ENCODE measurements at regions not wholly inside any gene's neighbourhood (a gene's known extent, or its start where the extent isn't known, plus 50 kb on each side); places are given as distances from the start of the nearest gene placed in this dataset.

DNA sequence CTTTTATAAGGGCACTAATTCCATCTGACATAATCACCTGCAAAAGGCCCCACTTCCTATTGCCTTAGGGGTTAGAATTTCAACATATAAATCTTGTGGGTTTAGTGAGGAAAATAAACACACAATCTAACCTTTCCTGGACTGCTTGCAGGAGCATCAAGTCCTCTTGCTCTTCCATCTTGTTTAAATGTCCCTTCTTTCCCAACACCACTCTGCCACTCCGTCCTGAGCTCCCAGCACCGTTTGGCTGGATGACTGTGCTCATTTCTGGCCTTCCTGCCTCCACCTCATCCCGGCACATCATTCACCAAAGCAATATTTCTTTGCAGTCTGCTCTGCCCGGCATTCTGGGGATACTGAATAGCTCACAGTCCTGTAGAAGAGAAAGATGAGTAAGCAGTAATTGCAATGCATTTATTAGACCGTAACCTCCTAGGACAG is 247.8 kb downstream of the BCL2 start:
- H3K27ac ChIP-seq, result no peak overlapping the region
- ATAC-seq (peak in 1 of 4 donors; percentile 22), DNase-seq (no peak)

GRCh38 chr18:63070767-63071502 is 248.6 kb downstream of the BCL2 start:
- Histone ChIP-seq H3K9me3 (no peaks in the 10 kb centered on the region), H3K4me1 (no peaks in the 10 kb centered on the region), H3K36me3 (no peaks in the 10 kb centered on the region), H3K27ac (no peak overlapping the region), H3K4me3 (no peak overlapping the region), H3K27me3 (no peaks in the 10 kb centered on the region)
- intact Hi-C loops (cut with DNase I), result no loop called here
- DNase-seq, result no peak
- TF ChIP-seq POLR2A (IDR thresholded peaks at IDR 0.05) (no peak), CTCF (IDR thresholded peaks at IDR 0.05) (no peak)
- peak in 2 of 4 donors; percentile 19 to 55 for ATAC-seq
- 76% methylated on average over 8 of the region's 8 CpGs for WGBS (ENCODE audit: insufficient coverage, low coverage, low lambda C conversion rate, missing lambda C conversion rate)

More for the DNA sequence above, 247.8 kb downstream of the BCL2 start:
- no peak for TF ChIP-seq CTCF (IDR thresholded peaks at IDR 0.05)
- TF ChIP-seq POLR2A (IDR thresholded peaks at IDR 0.05), result no peak
- Histone ChIP-seq H3K9me3 (no peaks in the 10 kb centered on the region), H3K4me3 (no peak overlapping the region), H3K27me3 (no peaks in the 10 kb centered on the region), H3K4me1 (no peaks in the 10 kb centered on the region), H3K36me3 (no peaks in the 10 kb centered on the region)
- WGBS (ENCODE audit: insufficient coverage, low coverage, low lambda C conversion rate, missing lambda C conversion rate), result 67% methylated on average over 5 of the region's 5 CpGs
- intact Hi-C loops (cut with DNase I), result no loop called here

DNA sequence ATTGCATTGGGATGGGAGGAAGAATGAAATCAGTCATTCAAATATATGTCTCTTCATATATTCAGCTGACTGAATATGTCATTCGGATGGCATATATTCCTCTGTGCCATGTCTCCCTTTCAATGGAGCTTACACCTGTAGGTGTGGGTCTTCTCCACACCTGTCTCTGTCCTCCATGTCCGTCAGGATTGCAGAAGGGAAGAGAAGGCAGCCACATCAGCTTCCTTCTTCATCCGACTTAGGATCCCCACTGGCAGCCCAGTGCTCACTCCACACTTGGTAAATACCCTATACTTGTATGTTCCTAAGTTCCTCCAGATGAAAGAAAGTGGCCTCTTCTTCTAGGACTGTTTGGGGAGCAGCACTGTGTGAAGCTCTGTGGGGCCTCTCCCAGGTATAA is 250.1 kb downstream of the BCL2 start:
- no peak overlapping the region for H3K27ac ChIP-seq
- H3K4me3 ChIP-seq, result no peak overlapping the region
- no peaks in the 10 kb centered on the region for H3K4me1 ChIP-seq
- H3K27me3 ChIP-seq, result no peaks in the 10 kb centered on the region
- no peak for DNase-seq
- 80% methylated on average over 2 of the region's 3 CpGs for WGBS (ENCODE audit: insufficient coverage, low coverage, low lambda C conversion rate, missing lambda C conversion rate)
- H3K9me3 ChIP-seq, result no peaks in the 10 kb centered on the region
- H3K36me3 ChIP-seq, result no peaks in the 10 kb centered on the region
- TF ChIP-seq CTCF (IDR thresholded peaks at IDR 0.05), result no peak
- no peak for TF ChIP-seq POLR2A (IDR thresholded peaks at IDR 0.05)
- no peak for ATAC-seq
- intact Hi-C loops (cut with DNase I), result no loop called here

- Histone ChIP-seq H3K4me3 (no peak overlapping the region), H3K4me1 (no peaks in the 10 kb centered on the region), H3K27me3 (no peaks in the 10 kb centered on the region), H3K27ac (no peak overlapping the region), H3K9me3 (no peaks in the 10 kb centered on the region), H3K36me3 (no peaks in the 10 kb centered on the region)
- DNase-seq, result no peak
- no peak for ATAC-seq
- intact Hi-C loops (cut with DNase I), result no loop called here
- no peak for TF ChIP-seq CTCF (IDR thresholded peaks at IDR 0.05)
- no peak for TF ChIP-seq POLR2A (IDR thresholded peaks at IDR 0.05)
- 78% methylated on average over 2 of the region's 2 CpGs for WGBS (ENCODE audit: insufficient coverage, low coverage, low lambda C conversion rate, missing lambda C conversion rate)
Measured at GRCh38 chr18:63067939-63068338, 251.6 kb downstream of the BCL2 start.

All from right lobe of liver (tissue), 6 donors.